K562 (cell line): ENCODE measurements at regions not wholly inside any gene's neighbourhood (a gene's known extent, or its start where the extent isn't known, plus 50 kb on each side); places are given as distances from the start of the nearest gene placed in this dataset.

Experiments
- ARID2 ChIP-seq: fragments of 450-650 bp; IDR thresholded peaks from 2 replicates; pipeline ENCODE4 v1.6.1; 2017; ENCODE audit warnings: antibody characterized with exemption, mild to moderate bottlenecking
- BACH1 ChIP-seq: fragments of 200-800 bp; sonication (Bioruptor generic); IDR thresholded peaks from 2 replicates; pipeline ENCODE4 v1.6.1; 2016; ENCODE audit warnings: missing genetic modification characterization, missing compliant biosample characterization
- BRF1 ChIP-seq: IDR thresholded peaks from 3 replicates; pipeline ENCODE4 v1.6.1; 2011; ENCODE audit warnings: borderline replicate concordance, mild to moderate bottlenecking; ENCODE audit not compliant: insufficient read length; ENCODE audit errors: extremely low read depth
- CHAMP1 ChIP-seq: fragments of 450-650 bp; IDR thresholded peaks from 2 replicates; pipeline ENCODE4 v1.6.1; 2016; ENCODE audit warnings: mild to moderate bottlenecking
- ETS2 ChIP-seq: IDR thresholded peaks from 2 replicates; pipeline ENCODE4 v1.6.1; 2016; ENCODE audit warnings: borderline replicate concordance, missing genetic modification characterization, mild to moderate bottlenecking, moderate library complexity, missing compliant biosample characterization; ENCODE audit not compliant: poor library complexity, severe bottlenecking
- HIVEP1 ChIP-seq: fragments of 250-450 bp; sonication (Bioruptor Pico); IDR thresholded peaks from 2 replicates; pipeline ENCODE4 v1.4.0; 2020; ENCODE audit warnings: mild to moderate bottlenecking
- MCM5 ChIP-seq: fragments of 450-650 bp; IDR thresholded peaks from 2 replicates; pipeline ENCODE4 v1.6.1; 2016; ENCODE audit warnings: low read depth
- SETDB1 ChIP-seq: IDR thresholded peaks from one replicate; pipeline ENCODE4 v1.6.1; 2012; ENCODE audit warnings: low read length, control low read depth, inconsistent platforms
- SMAD2 ChIP-seq: fragments of 150-350 bp; IDR thresholded peaks from 2 replicates; pipeline ENCODE4 v1.6.1; 2014; ENCODE audit warnings: low read depth, mild to moderate bottlenecking, low read length
- SMAD4 ChIP-seq: fragments of 250-450 bp; sonication (Bioruptor Pico); conservative IDR thresholded peaks from 2 replicates; pipeline ENCODE4 v1.8.0; 2021; ENCODE audit warnings: inconsistent platforms, mild to moderate bottlenecking, moderate library complexity
- SNRNP70 ChIP-seq: fragments of 200-400 bp; formaldehyde crosslinking; optimal IDR thresholded peaks from 2 replicates; pipeline ENCODE3; 2017; ENCODE audit warnings: low read depth, low read length
- TEAD4 ChIP-seq, 2 experiments: sonication (generic) in 1 of 2; formaldehyde crosslinking in 1 of 2; IDR thresholded peaks; 2 replicates each; pipeline versions ENCODE4 v1.6.1 to v1.8.0; 2012 to 2022; ENCODE audit warnings: borderline replicate concordance in 1 of 2, inconsistent platforms in 1 of 2, low read length in 1 of 2, mild to moderate bottlenecking in 1 of 2, missing genetic modification reagents in 1 of 2
- ZNF41 ChIP-seq: fragments of 250-450 bp; sonication (Bioruptor Pico); conservative IDR thresholded peaks from 2 replicates; pipeline ENCODE4 v1.4.0; 2020; ENCODE audit warnings: mild to moderate bottlenecking
- ZNF57 ChIP-seq: fragments of 450-650 bp; formaldehyde crosslinking; IDR thresholded peaks from 2 replicates; pipeline ENCODE4 v1.4.0; 2020; ENCODE audit warnings: mild to moderate bottlenecking, moderate library complexity
- TF ChIP-seq, protein P1 (sequence below): sonication (generic); formaldehyde crosslinking; IDR thresholded peaks from 2 replicates; pipeline ENCODE4 v1.8.1; 2023; ENCODE audit warnings: mild to moderate bottlenecking, missing genetic modification reagents
- TF ChIP-seq, protein P2 (sequence below): fragments of 450-650 bp; conservative IDR thresholded peaks from 2 replicates; pipeline ENCODE4 v1.6.1; 2016; ENCODE audit warnings: missing genetic modification characterization, low read depth, mild to moderate bottlenecking, control low read depth, missing compliant biosample characterization
- TF ChIP-seq, protein P3 (sequence below): sonication (generic); formaldehyde crosslinking; IDR thresholded peaks from 2 replicates; pipeline ENCODE4 v1.4.0; 2020; ENCODE audit warnings: mild to moderate bottlenecking, missing genetic modification reagents
- TF ChIP-seq, protein P4 (sequence below): fragments of 250-450 bp; sonication (Bioruptor Pico); IDR thresholded peaks from 2 replicates; pipeline ENCODE4 v1.8.0; 2022; ENCODE audit warnings: moderate library complexity, mild to moderate bottlenecking, inconsistent platforms

- TF ChIP-seq, protein P1, sequence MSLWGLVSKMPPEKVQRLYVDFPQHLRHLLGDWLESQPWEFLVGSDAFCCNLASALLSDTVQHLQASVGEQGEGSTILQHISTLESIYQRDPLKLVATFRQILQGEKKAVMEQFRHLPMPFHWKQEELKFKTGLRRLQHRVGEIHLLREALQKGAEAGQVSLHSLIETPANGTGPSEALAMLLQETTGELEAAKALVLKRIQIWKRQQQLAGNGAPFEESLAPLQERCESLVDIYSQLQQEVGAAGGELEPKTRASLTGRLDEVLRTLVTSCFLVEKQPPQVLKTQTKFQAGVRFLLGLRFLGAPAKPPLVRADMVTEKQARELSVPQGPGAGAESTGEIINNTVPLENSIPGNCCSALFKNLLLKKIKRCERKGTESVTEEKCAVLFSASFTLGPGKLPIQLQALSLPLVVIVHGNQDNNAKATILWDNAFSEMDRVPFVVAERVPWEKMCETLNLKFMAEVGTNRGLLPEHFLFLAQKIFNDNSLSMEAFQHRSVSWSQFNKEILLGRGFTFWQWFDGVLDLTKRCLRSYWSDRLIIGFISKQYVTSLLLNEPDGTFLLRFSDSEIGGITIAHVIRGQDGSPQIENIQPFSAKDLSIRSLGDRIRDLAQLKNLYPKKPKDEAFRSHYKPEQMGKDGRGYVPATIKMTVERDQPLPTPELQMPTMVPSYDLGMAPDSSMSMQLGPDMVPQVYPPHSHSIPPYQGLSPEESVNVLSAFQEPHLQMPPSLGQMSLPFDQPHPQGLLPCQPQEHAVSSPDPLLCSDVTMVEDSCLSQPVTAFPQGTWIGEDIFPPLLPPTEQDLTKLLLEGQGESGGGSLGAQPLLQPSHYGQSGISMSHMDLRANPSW = no peak; the same call in 1 of the 2 replicates
- peak; percentile 80; the same call in 1 of the 2 replicates for TF ChIP-seq SMAD4 (CRISPR knock-in tag)
- no peak for TF ChIP-seq MCM5
- TF ChIP-seq CHAMP1 = no peak
- TF ChIP-seq ARID2 = no peak
- no peak for TF ChIP-seq BACH1
- TF ChIP-seq SNRNP70 = no peak
- no peak for TF ChIP-seq ETS2
- TF ChIP-seq, protein P2, sequence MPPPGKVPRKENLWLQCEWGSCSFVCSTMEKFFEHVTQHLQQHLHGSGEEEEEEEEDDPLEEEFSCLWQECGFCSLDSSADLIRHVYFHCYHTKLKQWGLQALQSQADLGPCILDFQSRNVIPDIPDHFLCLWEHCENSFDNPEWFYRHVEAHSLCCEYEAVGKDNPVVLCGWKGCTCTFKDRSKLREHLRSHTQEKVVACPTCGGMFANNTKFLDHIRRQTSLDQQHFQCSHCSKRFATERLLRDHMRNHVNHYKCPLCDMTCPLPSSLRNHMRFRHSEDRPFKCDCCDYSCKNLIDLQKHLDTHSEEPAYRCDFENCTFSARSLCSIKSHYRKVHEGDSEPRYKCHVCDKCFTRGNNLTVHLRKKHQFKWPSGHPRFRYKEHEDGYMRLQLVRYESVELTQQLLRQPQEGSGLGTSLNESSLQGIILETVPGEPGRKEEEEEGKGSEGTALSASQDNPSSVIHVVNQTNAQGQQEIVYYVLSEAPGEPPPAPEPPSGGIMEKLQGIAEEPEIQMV = no peak
- no peak for TF ChIP-seq SMAD2
- TF ChIP-seq HIVEP1 = 0 out of 2 replicates have a peak, but pooled peaks have one; percentile 71
- TF ChIP-seq ZNF57 = peak; percentile 71; the same call in 1 of the 2 replicates
- TF ChIP-seq TEAD4 (IDR thresholded peaks at IDR 0.05; ENCODE audit: low read length) = peak; percentile 34
- no peak for TF ChIP-seq TEAD4 (CRISPR knock-in tag; IDR thresholded peaks at IDR 0.05; ENCODE audit: borderline replicate concordance)
- no peak for TF ChIP-seq BRF1
- no peak for TF ChIP-seq ZNF41 (CRISPR knock-in tag)
- TF ChIP-seq, protein P3, sequence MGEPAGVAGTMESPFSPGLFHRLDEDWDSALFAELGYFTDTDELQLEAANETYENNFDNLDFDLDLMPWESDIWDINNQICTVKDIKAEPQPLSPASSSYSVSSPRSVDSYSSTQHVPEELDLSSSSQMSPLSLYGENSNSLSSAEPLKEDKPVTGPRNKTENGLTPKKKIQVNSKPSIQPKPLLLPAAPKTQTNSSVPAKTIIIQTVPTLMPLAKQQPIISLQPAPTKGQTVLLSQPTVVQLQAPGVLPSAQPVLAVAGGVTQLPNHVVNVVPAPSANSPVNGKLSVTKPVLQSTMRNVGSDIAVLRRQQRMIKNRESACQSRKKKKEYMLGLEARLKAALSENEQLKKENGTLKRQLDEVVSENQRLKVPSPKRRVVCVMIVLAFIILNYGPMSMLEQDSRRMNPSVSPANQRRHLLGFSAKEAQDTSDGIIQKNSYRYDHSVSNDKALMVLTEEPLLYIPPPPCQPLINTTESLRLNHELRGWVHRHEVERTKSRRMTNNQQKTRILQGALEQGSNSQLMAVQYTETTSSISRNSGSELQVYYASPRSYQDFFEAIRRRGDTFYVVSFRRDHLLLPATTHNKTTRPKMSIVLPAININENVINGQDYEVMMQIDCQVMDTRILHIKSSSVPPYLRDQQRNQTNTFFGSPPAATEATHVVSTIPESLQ (CRISPR knock-in tag) = 0 out of 2 replicates have a peak, but pooled peaks have one; percentile 71
- TF ChIP-seq, protein P4, sequence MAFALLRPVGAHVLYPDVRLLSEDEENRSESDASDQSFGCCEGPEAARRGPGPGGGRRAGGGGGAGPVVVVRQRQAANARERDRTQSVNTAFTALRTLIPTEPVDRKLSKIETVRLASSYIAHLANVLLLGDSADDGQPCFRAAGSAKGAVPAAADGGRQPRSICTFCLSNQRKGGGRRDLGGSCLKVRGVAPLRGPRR (CRISPR knock-in tag) = no peak
- TF ChIP-seq SETDB1 = no peak
Observed at GRCh38 chr6:26196846-26197635, 109.8 kb downstream of the HFE start (continued).
